Loucy (cell line): ENCODE measurements at regions not wholly inside any gene's neighbourhood (a gene's known extent, or its start where the extent isn't known, plus 50 kb on each side); places are given as distances from the start of the nearest gene placed in this dataset.

Experiments
- H2AFZ ChIP-seq: fragments of 200-600 bp; sonication (generic); 2 replicates; pipeline ENCODE4 v1.6.0; 2016; ENCODE audit warnings: antibody characterized with exemption, mild to moderate bottlenecking, low read length, moderate library complexity
- H3F3A ChIP-seq: fragments of 200-600 bp; 2 replicates; pipeline ENCODE4 v1.6.0; 2016; ENCODE audit warnings: antibody characterized with exemption, low read depth, mild to moderate bottlenecking
- H3K27me3 ChIP-seq: fragments of 200-600 bp; sonication (generic); 2 replicates; pipeline ENCODE4 v1.6.1; 2014; ENCODE audit warnings: low read length, mild to moderate bottlenecking; ENCODE audit not compliant: insufficient read depth, poor library complexity, severe bottlenecking
- H3K36me3 ChIP-seq: fragments of 200-600 bp; sonication (generic); 2 replicates; pipeline ENCODE4 v1.6.1; 2016; ENCODE audit warnings: low read length; ENCODE audit not compliant: insufficient read depth
- H3K4me1 ChIP-seq: fragments of 200-600 bp; sonication (generic); 2 replicates; pipeline ENCODE4 v1.5.1; 2014; ENCODE audit warnings: low read length, mild to moderate bottlenecking; ENCODE audit not compliant: insufficient read depth, poor library complexity, severe bottlenecking
- H3K4me2 ChIP-seq: fragments of 200-600 bp; sonication (generic); 2 replicates; pipeline ENCODE4 v1.6.0; 2014; ENCODE audit warnings: antibody characterized with exemption, low read length, low read depth, mild to moderate bottlenecking; ENCODE audit not compliant: poor library complexity, severe bottlenecking
- H3K4me3 ChIP-seq: fragments of 200-600 bp; sonication (generic); 2 replicates; pipeline ENCODE4 v1.5.1; 2014; ENCODE audit warnings: low read length, mild to moderate bottlenecking, mixed read lengths; ENCODE audit not compliant: poor library complexity, severe bottlenecking
- H3K79me2 ChIP-seq: fragments of 200-600 bp; sonication (generic); 2 replicates; pipeline ENCODE4 v1.6.1; 2014; ENCODE audit warnings: low read length; ENCODE audit not compliant: insufficient read depth
- H3K9ac ChIP-seq: fragments of 200-600 bp; sonication (generic); 2 replicates; pipeline ENCODE4 v1.6.0; 2014; ENCODE audit warnings: mild to moderate bottlenecking, low read depth, low read length, moderate library complexity; ENCODE audit not compliant: poor library complexity, severe bottlenecking
- H3K9me2 ChIP-seq: fragments of 200-600 bp; sonication (generic); replicated peaks from 2 replicates; pipeline ENCODE4 v1.6.1; 2016; ENCODE audit warnings: low read depth, low read length, mixed read lengths
- H3K9me3 ChIP-seq: fragments of 200-600 bp; sonication (generic); 2 replicates; pipeline ENCODE4 v1.6.1; 2014; ENCODE audit warnings: mild to moderate bottlenecking, antibody characterized with exemption, low read length, low read depth; ENCODE audit not compliant: insufficient read depth
- H4K20me1 ChIP-seq: fragments of 200-600 bp; sonication (generic); 2 replicates; pipeline ENCODE4 v1.6.0; 2014; ENCODE audit warnings: antibody characterized with exemption, low read length, mild to moderate bottlenecking; ENCODE audit not compliant: insufficient read depth, poor library complexity, severe bottlenecking
- CTCF ChIP-seq: fragments of 200-600 bp; sonication (generic); conservative IDR thresholded peaks from 2 replicates; pipeline ENCODE4 v1.5.1; 2014; ENCODE audit warnings: mild to moderate bottlenecking, antibody characterized with exemption, low read length
- EZH2phosphoT487 ChIP-seq: fragments of 200-600 bp; IDR thresholded peaks from 2 replicates; pipeline ENCODE4 v1.6.1; 2018; ENCODE audit warnings: antibody characterized with exemption, mild to moderate bottlenecking, moderate library complexity, borderline replicate concordance

- Histone ChIP-seq H3K27me3 (no peaks in the 10 kb centered on the region), H2AFZ (no peak overlapping the region), H4K20me1 (no peaks in the 10 kb centered on the region), H3K36me3 (no peaks in the 10 kb centered on the region), H3K79me2 (no peaks in the 10 kb centered on the region), H3K9ac (no peak overlapping the region), H3K4me3 (no peak overlapping the region), H3K9me2 (no peaks in the 10 kb centered on the region), H3K9me3 (no peaks in the 10 kb centered on the region), H3F3A (no peaks in the 10 kb centered on the region), H3K4me1 (peaks cover 6% of the 10 kb centered on the region), H3K4me2 (no peak overlapping the region)
- TF ChIP-seq EZH2phosphoT487 (no peak), CTCF (no peak)
These were observed 193.8 kb downstream of the LPIN1 start for GRCh38 chr2:11940121-11940743.

GRCh38 chr2:11940799-11941198 is 194.4 kb downstream of the LPIN1 start:
- Histone ChIP-seq H3F3A (no peaks in the 10 kb centered on the region), H2AFZ (no peak overlapping the region), H3K36me3 (no peaks in the 10 kb centered on the region), H3K9ac (no peak overlapping the region), H3K4me2 (no peak overlapping the region), H3K4me1 (peaks cover 11% of the 10 kb centered on the region), H4K20me1 (no peaks in the 10 kb centered on the region), H3K9me3 (no peaks in the 10 kb centered on the region), H3K27me3 (no peaks in the 10 kb centered on the region), H3K9me2 (no peaks in the 10 kb centered on the region), H3K79me2 (no peaks in the 10 kb centered on the region), H3K4me3 (no peak overlapping the region)
- no peak for TF ChIP-seq EZH2phosphoT487
- no peak for TF ChIP-seq CTCF

DNA sequence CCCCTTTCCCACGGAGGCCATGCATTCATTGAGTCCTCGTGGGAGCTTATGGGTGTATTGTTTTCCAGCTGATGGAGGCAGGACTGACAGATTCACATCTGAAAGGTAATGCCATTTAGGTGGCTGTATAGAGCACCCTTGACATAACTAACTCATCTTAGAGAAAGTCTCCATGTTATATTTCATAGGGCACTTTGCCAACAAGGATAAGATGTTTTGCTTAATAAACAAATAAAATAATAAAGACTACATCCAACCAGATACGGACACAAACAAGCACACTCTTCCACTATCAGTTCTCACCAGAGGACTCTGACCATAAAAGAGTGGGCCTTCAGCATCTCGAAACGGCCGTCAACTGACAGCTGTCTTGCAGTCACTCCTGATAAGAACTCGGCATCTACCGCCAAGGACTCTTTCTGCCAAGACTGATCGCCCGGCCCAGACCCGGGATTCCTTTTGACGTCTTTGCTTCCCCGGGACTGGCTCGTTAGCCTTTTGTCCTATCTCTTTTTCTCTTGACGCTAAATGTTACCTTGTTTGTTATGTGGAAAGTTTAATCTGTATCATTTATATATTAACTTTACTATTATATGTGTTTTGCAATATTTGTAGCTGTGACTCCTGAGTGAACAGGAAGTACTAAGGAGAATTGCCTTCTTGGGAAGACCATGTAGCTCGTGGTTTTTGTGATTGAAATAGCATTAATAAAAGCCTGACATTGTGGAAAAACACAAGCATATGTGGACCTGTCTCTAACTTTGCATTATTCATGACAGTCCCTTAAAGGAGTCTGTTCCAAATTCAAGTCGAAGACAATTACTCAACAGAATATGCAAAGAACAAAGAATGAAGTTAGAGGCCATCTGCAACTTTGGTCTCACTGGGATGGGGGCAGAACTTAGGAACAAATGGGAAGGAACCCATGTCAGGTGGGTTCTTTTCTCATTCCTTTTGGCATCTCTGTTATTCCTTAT is 195.1 kb downstream of the LPIN1 start:
- H3K9me2 ChIP-seq = no peaks in the 10 kb centered on the region
- H3K27me3 ChIP-seq = no peaks in the 10 kb centered on the region
- H4K20me1 ChIP-seq = no peaks in the 10 kb centered on the region
- no peak overlapping the region for H3K4me2 ChIP-seq
- H3K9me3 ChIP-seq = no peaks in the 10 kb centered on the region
- no peak overlapping the region for H2AFZ ChIP-seq
- no peaks in the 10 kb centered on the region for H3K36me3 ChIP-seq
- TF ChIP-seq CTCF = no peak
- no peak for TF ChIP-seq EZH2phosphoT487
- H3K9ac ChIP-seq = no peak overlapping the region
- no peaks in the 10 kb centered on the region for H3K79me2 ChIP-seq
- no peaks in the 10 kb centered on the region for H3F3A ChIP-seq
- no peak overlapping the region for H3K4me3 ChIP-seq
- H3K4me1 ChIP-seq = peaks cover 14% of the 10 kb centered on the region
